Fibroblast of skin of right quadriceps (primary cell): ENCODE measurements at regions not wholly inside any gene's neighbourhood (a gene's known extent, or its start where the extent isn't known, plus 50 kb on each side); places are given as distances from the start of the nearest gene placed in this dataset.

Experiments
- DNase-seq: peaks from one replicate; pipeline ENCODE4 v3.0.0-alpha.2; 2013

GRCh38 chr14:22011253-22011642 lies 337.6 kb upstream of the OR4E1 start:
- DNase-seq: no peak

GRCh38 chr14:22010545-22011252 lies 337.1 kb upstream of the OR4E1 start:
- DNase-seq: no peak

GRCh38 chr14:22008766-22009165 lies 335.1 kb upstream of the OR4E1 start:
- no peak for DNase-seq

- DNase-seq: no peak
Measured at GRCh38 chr14:22007784-22008412, 334.3 kb upstream of the OR4E1 start.

GRCh38 chr14:22007363-22007762 lies 333.7 kb upstream of the OR4E1 start:
- no peak for DNase-seq

- DNase-seq: no peak
Measured at GRCh38 chr14:22003461-22003860, 329.8 kb upstream of the OR4E1 start.

GRCh38 chr14:22002860-22003284 lies 329.3 kb upstream of the OR4E1 start:
- DNase-seq: no peak

GRCh38 chr14:21999402-21999801 lies 325.8 kb upstream of the OR4E1 start:
- no peak for DNase-seq

GRCh38 chr14:21997300-21997699 lies 323.7 kb upstream of the OR4E1 start:
- no peak for DNase-seq

- DNase-seq: no peak
Measured at GRCh38 chr14:21995332-21995731, 321.7 kb upstream of the OR4E1 start.

GRCh38 chr14:21993837-21994236 lies 320.2 kb upstream of the OR4E1 start:
- DNase-seq: no peak

GRCh38 chr14:21993070-21993469 lies 319.5 kb upstream of the OR4E1 start:
- DNase-seq: no peak

GRCh38 chr14:21991130-21991529 lies 317.5 kb upstream of the OR4E1 start:
- no peak for DNase-seq

GRCh38 chr14:21990116-21990515 lies 316.5 kb upstream of the OR4E1 start:
- DNase-seq: no peak

- DNase-seq: no peak
Measured at GRCh38 chr14:21989090-21989489, 315.5 kb upstream of the OR4E1 start.

- no peak for DNase-seq
Measured at GRCh38 chr14:21988413-21988812, 314.8 kb upstream of the OR4E1 start.

GRCh38 chr14:21987937-21988336 lies 314.3 kb upstream of the OR4E1 start:
- peak; percentile 1 for DNase-seq

GRCh38 chr14:21985081-21985480 lies 311.5 kb upstream of the OR4E1 start:
- no peak for DNase-seq

GRCh38 chr14:21978999-21979314 lies 305.3 kb upstream of the OR4E1 start:
- no peak for DNase-seq

GRCh38 chr14:21978184-21978998 lies 304.8 kb upstream of the OR4E1 start:
- peak; percentile 1 for DNase-seq

- DNase-seq: no peak
Measured at GRCh38 chr14:21974741-21975140, 301.1 kb upstream of the OR4E1 start.

GRCh38 chr14:21965042-21965441 lies 291.4 kb upstream of the OR4E1 start:
- no peak for DNase-seq

- DNase-seq: no peak
Measured at GRCh38 chr14:21964180-21964579, 290.6 kb upstream of the OR4E1 start.

- DNase-seq: no peak
Measured at GRCh38 chr14:21960636-21961035, 287.0 kb upstream of the OR4E1 start.
